ENCODE measurements at regions not wholly inside any gene's neighbourhood (a gene's known extent, or its start where the extent isn't known, plus 50 kb on each side); places are given as distances from the start of the nearest gene placed in this dataset.

DNA sequence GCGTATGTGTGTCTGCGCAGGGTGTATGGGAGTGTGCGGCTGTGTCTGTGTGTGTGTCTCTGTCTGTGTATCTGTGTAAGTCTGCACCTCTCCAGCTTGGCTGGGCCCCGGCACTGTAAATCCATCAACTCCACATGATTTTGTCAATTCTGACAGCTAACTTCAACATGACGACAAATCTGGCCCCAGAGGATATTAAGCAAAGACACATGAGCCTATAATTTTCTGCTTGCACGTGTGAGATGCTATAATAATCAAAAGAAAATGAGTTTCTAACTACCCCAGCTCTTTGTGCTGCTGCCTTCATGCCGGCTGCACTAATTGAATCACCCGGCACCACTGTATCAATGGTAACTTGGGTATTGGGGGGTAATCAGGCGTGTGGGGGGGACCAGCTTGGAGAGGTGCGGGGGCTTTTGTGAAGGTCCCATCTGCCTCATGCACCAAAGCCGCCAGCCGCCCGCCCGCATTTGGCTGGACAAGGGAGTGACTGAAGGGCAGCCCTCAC, 57.6 kb upstream of the LHX1 start:
- no peak for ATAC-seq
- TF ChIP-seq BACH2 (CRISPR knock-in tag; IDR thresholded peaks at IDR 0.05; ENCODE audit: borderline replicate concordance) = no peak
- TF ChIP-seq GLIS3 (CRISPR knock-in tag; IDR thresholded peaks at IDR 0.05) = no peak
- TF ChIP-seq ISL1 (CRISPR knock-in tag; IDR thresholded peaks at IDR 0.05) = no peak
- TF ChIP-seq ARNTL (CRISPR knock-in tag; IDR thresholded peaks at IDR 0.05; ENCODE audit: borderline replicate concordance, low read depth) = no peak

- no peak for ATAC-seq
- TF ChIP-seq GLIS3 (CRISPR knock-in tag; IDR thresholded peaks at IDR 0.05) = no peak
- TF ChIP-seq TSHZ2 (CRISPR knock-in tag; IDR thresholded peaks at IDR 0.05) = no peak
- no peak for TF ChIP-seq ZFP3 (CRISPR knock-in tag; IDR thresholded peaks at IDR 0.05)
- no peak for TF ChIP-seq ISL1 (CRISPR knock-in tag; IDR thresholded peaks at IDR 0.05)
- TF ChIP-seq OSR1 (CRISPR knock-in tag; IDR thresholded peaks at IDR 0.05) = no peak
- TF ChIP-seq TOX (CRISPR knock-in tag; IDR thresholded peaks at IDR 0.05; ENCODE audit: borderline replicate concordance) = no peak
- TF ChIP-seq, protein P1, sequence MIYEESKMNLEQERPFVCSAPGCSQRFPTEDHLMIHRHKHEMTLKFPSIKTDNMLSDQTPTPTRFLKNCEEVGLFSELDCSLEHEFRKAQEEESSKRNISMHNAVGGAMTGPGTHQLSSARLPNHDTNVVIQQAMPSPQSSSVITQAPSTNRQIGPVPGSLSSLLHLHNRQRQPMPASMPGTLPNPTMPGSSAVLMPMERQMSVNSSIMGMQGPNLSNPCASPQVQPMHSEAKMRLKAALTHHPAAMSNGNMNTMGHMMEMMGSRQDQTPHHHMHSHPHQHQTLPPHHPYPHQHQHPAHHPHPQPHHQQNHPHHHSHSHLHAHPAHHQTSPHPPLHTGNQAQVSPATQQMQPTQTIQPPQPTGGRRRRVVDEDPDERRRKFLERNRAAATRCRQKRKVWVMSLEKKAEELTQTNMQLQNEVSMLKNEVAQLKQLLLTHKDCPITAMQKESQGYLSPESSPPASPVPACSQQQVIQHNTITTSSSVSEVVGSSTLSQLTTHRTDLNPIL (CRISPR knock-in tag; IDR thresholded peaks at IDR 0.05; ENCODE audit: low read depth) = no peak
- TF ChIP-seq ZFP30 (CRISPR knock-in tag; IDR thresholded peaks at IDR 0.05) = no peak
- no peak for TF ChIP-seq POU6F1 (CRISPR knock-in tag; IDR thresholded peaks at IDR 0.05; ENCODE audit: borderline replicate concordance, low read depth)
- TF ChIP-seq, protein P2, sequence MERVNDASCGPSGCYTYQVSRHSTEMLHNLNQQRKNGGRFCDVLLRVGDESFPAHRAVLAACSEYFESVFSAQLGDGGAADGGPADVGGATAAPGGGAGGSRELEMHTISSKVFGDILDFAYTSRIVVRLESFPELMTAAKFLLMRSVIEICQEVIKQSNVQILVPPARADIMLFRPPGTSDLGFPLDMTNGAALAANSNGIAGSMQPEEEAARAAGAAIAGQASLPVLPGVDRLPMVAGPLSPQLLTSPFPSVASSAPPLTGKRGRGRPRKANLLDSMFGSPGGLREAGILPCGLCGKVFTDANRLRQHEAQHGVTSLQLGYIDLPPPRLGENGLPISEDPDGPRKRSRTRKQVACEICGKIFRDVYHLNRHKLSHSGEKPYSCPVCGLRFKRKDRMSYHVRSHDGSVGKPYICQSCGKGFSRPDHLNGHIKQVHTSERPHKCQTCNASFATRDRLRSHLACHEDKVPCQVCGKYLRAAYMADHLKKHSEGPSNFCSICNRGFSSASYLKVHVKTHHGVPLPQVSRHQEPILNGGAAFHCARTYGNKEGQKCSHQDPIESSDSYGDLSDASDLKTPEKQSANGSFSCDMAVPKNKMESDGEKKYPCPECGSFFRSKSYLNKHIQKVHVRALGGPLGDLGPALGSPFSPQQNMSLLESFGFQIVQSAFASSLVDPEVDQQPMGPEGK (CRISPR knock-in tag; IDR thresholded peaks at IDR 0.05; ENCODE audit: borderline replicate concordance) = no peak
- no peak for TF ChIP-seq SNAI2 (CRISPR knock-in tag; IDR thresholded peaks at IDR 0.05)
- no peak for TF ChIP-seq ARNTL (CRISPR knock-in tag; IDR thresholded peaks at IDR 0.05; ENCODE audit: borderline replicate concordance, low read depth)
- no peak for TF ChIP-seq ZC3H10 (CRISPR knock-in tag; IDR thresholded peaks at IDR 0.05)
- no peak for TF ChIP-seq ESRRG (CRISPR knock-in tag; IDR thresholded peaks at IDR 0.05)
- no peak for TF ChIP-seq BACH2 (CRISPR knock-in tag; IDR thresholded peaks at IDR 0.05; ENCODE audit: borderline replicate concordance)
- TF ChIP-seq PPARA (CRISPR knock-in tag; IDR thresholded peaks at IDR 0.05; ENCODE audit: borderline replicate concordance) = no peak
- TF ChIP-seq RARB (CRISPR knock-in tag; IDR thresholded peaks at IDR 0.05) = no peak
- TF ChIP-seq, protein P3, sequence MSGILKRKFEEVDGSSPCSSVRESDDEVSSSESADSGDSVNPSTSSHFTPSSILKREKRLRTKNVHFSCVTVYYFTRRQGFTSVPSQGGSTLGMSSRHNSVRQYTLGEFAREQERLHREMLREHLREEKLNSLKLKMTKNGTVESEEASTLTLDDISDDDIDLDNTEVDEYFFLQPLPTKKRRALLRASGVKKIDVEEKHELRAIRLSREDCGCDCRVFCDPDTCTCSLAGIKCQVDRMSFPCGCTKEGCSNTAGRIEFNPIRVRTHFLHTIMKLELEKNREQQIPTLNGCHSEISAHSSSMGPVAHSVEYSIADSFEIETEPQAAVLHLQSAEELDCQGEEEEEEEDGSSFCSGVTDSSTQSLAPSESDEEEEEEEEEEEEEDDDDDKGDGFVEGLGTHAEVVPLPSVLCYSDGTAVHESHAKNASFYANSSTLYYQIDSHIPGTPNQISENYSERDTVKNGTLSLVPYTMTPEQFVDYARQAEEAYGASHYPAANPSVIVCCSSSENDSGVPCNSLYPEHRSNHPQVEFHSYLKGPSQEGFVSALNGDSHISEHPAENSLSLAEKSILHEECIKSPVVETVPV (CRISPR knock-in tag; IDR thresholded peaks at IDR 0.05) = no peak
- no peak for TF ChIP-seq ZNF70 (CRISPR knock-in tag; IDR thresholded peaks at IDR 0.05)
Measured at GRCh38 chr17:36880268-36880905, 56.9 kb upstream of the LHX1 start.

GRCh38 chr17:36881323-36881722, 56.0 kb upstream of the LHX1 start:
- no peak for TF ChIP-seq OSR1 (CRISPR knock-in tag; IDR thresholded peaks at IDR 0.05)
- no peak for ATAC-seq
